ENCODE measurements at regions not wholly inside any gene's neighbourhood (a gene's known extent, or its start where the extent isn't known, plus 50 kb on each side); places are given as distances from the start of the nearest gene placed in this dataset.

GRCh38 chr5:25851301-25851700 is 1187.1 kb downstream of the CDH9 start:
- TF ChIP-seq POLR2A (IDR thresholded peaks at IDR 0.05; ENCODE audit: low read depth, low read length) = no peak
- no peak for TF ChIP-seq CTCF (conservative IDR thresholded peaks at IDR 0.05; ENCODE audit: low read depth, low read length)
- TF ChIP-seq CHD1 (IDR thresholded peaks at IDR 0.05; ENCODE audit: low read depth, low read length) = no peak
- no peak for TF ChIP-seq RAD21 (IDR thresholded peaks at IDR 0.05; ENCODE audit: low read length)
- TF ChIP-seq CEBPB (IDR thresholded peaks at IDR 0.05; ENCODE audit: low read depth, low read length) = no peak
- TF ChIP-seq BHLHE40 (IDR thresholded peaks at IDR 0.05; ENCODE audit: low read depth, low read length) = no peak
- no peak for TF ChIP-seq USF2 (IDR thresholded peaks at IDR 0.05; ENCODE audit: low read depth, low read length)

All from IMR-90 (cell line).